AG09309 (cell line): ENCODE measurements at regions not wholly inside any gene's neighbourhood (a gene's known extent, or its start where the extent isn't known, plus 50 kb on each side); places are given as distances from the start of the nearest gene placed in this dataset.

Source experiments
- DNase-seq: peaks from one replicate; pipeline ENCODE4 v3.0.0-alpha.2; 2010; ENCODE audit warnings: low read depth
- H3K4me3 ChIP-seq: 2 replicates; pipeline ENCODE4 v1.5.1; 2011; ENCODE audit warnings: mild to moderate bottlenecking, low read depth, low read length, moderate library complexity; ENCODE audit not compliant: control insufficient read depth
- TF ChIP-seq, protein P1 (sequence below): IDR thresholded peaks from 2 replicates; pipeline ENCODE4 v1.5.1; 2011; ENCODE audit warnings: mild to moderate bottlenecking, low read depth, low read length, inconsistent platforms; ENCODE audit not compliant: insufficient read depth, control insufficient read depth; ENCODE audit errors: missing control alignments

DNA sequence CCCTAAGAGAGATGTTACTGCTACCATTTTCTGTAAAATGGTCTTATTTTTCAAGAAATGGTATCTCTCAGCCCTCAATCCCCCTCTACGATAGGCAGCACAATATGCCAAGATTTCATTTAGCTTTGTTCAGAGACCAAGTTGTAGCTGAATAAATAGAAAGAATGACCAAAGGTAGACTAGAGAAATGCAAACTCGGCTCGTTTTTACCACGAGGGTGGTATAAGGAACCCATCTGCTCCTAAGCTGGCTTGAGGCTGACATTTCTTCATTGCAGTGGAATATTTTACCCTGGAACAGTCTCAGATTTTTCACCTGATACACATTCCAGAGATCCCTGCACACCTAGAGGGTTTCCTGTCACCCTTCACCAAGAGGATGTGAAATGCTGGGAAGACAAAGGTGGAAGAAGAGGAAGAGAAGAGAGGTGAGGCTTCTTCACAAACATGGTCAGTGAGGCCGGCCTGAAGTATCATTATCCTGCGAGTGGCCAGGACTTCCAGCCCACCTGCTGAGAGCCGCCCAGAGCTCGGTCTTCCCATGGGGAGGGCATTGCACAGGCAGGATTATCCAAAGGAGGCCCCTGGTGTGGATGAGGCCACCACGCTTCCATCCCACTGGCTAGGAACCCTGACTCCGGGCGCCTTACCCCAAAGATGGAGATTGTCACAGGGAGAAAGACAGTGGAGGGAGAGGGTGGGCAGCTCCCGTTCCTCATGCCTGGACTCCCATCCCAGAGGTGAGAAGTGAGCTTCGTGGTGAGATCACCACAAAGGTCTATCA, 57.1 kb upstream of the AFDN start:
- H3K4me3 ChIP-seq: no peak overlapping the region
- no peak for DNase-seq
- TF ChIP-seq, protein P1, sequence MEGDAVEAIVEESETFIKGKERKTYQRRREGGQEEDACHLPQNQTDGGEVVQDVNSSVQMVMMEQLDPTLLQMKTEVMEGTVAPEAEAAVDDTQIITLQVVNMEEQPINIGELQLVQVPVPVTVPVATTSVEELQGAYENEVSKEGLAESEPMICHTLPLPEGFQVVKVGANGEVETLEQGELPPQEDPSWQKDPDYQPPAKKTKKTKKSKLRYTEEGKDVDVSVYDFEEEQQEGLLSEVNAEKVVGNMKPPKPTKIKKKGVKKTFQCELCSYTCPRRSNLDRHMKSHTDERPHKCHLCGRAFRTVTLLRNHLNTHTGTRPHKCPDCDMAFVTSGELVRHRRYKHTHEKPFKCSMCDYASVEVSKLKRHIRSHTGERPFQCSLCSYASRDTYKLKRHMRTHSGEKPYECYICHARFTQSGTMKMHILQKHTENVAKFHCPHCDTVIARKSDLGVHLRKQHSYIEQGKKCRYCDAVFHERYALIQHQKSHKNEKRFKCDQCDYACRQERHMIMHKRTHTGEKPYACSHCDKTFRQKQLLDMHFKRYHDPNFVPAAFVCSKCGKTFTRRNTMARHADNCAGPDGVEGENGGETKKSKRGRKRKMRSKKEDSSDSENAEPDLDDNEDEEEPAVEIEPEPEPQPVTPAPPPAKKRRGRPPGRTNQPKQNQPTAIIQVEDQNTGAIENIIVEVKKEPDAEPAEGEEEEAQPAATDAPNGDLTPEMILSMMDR: no peak

DNA sequence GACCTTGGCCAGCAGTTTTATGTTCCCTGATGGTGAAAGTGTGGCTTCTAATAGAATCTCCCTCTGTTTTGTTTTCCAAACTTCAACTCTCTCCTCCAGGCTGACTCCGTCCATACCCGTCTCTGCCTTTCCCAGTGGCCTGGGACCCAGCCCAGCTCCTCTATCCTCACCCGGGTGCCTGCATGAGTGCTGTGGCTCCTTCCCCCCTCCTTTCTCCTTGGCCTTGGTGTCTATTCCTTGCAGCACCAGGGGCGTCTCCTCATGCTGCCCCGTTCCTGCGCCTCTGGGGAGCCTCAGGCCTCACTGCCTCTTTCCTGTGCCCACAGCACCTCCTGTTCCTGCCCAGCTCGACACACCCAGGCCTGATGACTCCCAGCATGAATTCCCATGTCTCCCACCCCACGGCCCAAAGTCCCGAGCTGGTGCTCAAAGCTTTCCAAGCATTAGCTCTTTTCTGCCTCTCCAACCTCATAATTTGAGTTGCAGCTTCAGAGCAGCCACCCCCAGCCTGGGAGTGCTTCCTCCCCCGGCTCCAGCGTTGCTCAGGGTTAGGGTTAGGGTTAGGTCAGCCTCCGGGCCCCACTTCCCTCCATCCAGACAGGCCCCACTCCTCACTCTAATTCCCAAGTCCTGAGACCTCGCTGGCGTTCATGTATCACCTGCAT, 56.3 kb upstream of the AFDN start:
- no peak for DNase-seq
- no peak overlapping the region for H3K4me3 ChIP-seq
- TF ChIP-seq, protein P1: no peak

DNA sequence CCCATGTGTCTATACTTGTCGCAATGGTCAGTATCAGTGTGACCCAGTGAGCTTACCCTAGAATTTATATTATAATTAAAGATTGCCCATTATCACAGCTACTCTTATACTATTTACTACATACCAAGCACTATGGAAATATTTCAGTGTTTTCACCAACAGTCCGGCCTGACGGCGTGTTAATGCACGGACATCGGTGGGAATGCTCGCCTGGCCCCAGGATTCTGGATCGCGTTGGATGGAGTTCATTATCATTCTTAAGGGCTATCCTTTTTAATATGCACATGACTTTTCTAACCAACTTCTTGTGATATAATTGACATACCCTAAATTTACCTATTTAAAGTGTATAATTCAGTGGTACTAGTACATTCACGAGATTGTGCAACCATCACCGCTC, 51.8 kb upstream of the AFDN start:
- TF ChIP-seq, protein P1: no peak
- DNase-seq: no peak
- no peak overlapping the region for H3K4me3 ChIP-seq

DNA sequence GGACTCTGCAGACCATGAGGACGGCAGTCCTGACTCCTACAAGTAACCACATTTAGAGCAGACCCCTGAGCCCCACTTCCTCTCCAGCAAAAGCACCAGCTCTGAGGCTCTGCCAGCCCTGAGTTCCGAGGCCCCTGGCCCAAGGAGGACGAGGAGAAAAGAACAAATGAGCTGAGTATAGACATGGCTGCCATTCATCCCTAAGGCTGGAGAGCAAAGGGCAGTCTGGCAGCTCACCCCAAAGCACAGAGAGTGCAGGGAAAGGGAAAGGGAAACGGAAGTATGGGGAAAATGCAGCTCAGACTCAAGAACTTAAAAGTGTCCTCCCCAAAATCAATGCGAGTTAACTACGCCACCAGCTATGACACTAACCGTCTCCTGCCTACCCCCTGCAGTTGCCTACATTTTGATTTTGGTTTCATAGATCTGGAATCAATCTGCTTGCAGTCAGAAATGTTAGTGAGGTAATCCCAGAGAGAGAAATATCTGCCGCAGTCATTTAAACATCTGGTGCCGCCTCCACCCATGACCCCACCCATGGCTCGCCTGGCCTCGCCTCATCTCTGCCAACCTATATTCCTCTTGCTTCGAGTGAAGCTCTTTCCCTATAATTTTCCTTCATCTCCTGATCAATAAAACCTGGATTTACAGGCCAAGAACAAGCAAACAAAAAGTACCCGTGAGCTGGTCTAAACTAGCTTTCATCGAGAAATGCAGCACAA, 49.6 kb upstream of the AFDN start:
- TF ChIP-seq, protein P1: no peak
- DNase-seq: no peak
- H3K4me3 ChIP-seq: no peak overlapping the region
